ENCODE measurements at regions not wholly inside any gene's neighbourhood (a gene's known extent, or its start where the extent isn't known, plus 50 kb on each side); places are given as distances from the start of the nearest gene placed in this dataset.

DNA sequence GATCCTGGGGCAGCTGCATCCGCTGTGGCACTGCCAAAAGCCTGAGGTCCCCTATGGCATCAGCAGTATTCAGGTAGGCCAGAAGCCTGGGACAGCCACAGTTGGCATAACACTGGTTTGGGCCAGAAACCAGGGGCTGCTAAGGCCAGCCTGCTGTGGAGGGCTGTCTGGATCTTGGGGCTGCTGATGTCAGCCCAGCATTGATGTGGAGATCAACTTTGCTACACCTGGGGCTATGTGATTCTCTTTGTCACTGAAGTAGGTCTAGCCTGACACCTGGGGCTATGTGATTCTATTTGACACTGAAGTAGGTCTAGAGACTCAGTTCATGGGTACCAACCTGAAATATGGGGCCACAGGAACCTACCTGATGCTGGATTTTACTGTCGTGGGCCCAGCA lies 411.5 kb downstream of the RASEF start (continued):
- TF ChIP-seq, protein P1, sequence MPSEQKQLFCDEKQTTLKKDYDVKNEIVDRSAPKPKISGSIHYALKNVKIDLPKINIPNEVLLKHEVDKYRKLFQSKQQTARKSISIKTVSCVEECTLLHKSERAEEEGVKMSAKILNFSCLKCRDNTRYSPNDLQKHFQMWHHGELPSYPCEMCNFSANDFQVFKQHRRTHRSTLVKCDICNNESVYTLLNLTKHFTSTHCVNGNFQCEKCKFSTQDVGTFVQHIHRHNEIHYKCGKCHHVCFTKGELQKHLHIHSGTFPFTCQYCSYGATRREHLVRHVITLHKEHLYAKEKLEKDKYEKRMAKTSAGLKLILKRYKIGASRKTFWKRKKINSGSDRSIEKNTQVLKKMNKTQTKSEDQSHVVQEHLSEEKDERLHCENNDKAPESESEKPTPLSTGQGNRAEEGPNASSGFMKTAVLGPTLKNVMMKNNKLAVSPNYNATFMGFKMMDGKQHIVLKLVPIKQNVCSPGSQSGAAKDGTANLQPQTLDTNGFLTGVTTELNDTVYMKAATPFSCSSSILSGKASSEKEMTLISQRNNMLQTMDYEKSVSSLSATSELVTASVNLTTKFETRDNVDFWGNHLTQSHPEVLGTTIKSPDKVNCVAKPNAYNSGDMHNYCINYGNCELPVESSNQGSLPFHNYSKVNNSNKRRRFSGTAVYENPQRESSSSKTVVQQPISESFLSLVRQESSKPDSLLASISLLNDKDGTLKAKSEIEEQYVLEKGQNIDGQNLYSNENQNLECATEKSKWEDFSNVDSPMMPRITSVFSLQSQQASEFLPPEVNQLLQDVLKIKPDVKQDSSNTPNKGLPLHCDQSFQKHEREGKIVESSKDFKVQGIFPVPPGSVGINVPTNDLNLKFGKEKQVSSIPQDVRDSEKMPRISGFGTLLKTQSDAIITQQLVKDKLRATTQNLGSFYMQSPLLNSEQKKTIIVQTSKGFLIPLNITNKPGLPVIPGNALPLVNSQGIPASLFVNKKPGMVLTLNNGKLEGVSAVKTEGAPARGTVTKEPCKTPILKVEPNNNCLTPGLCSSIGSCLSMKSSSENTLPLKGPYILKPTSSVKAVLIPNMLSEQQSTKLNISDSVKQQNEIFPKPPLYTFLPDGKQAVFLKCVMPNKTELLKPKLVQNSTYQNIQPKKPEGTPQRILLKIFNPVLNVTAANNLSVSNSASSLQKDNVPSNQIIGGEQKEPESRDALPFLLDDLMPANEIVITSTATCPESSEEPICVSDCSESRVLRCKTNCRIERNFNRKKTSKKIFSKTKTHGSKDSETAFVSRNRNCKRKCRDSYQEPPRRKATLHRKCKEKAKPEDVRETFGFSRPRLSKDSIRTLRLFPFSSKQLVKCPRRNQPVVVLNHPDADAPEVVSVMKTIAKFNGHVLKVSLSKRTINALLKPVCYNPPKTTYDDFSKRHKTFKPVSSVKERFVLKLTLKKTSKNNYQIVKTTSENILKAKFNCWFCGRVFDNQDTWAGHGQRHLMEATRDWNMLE (tag by site-specific recombination; conservative IDR thresholded peaks at IDR 0.05; ENCODE audit: low read depth), result no peak
- no peak for TF ChIP-seq ZNF221 (tag by site-specific recombination; IDR thresholded peaks at IDR 0.05; ENCODE audit: borderline replicate concordance)
- no peak for TF ChIP-seq ZNF549 (tag by site-specific recombination; IDR thresholded peaks at IDR 0.05)
- no peak for TF ChIP-seq ZNF48 (tag by site-specific recombination; IDR thresholded peaks at IDR 0.05)
- no peak for TF ChIP-seq ZBTB7A (tag by site-specific recombination; IDR thresholded peaks at IDR 0.05; ENCODE audit: low read depth)
- no peak for TF ChIP-seq PRDM6 (tag by site-specific recombination; IDR thresholded peaks at IDR 0.05)
- no peak for TF ChIP-seq ZNF169 (tag by site-specific recombination; IDR thresholded peaks at IDR 0.05)
- no peak for TF ChIP-seq ZSCAN4 (tag by site-specific recombination; IDR thresholded peaks at IDR 0.05)
- TF ChIP-seq ZNF366 (tag by site-specific recombination; conservative IDR thresholded peaks at IDR 0.05), result no peak
- no peak for TF ChIP-seq OVOL3 (tag by site-specific recombination; IDR thresholded peaks at IDR 0.05)
- TF ChIP-seq KLF10 (tag by site-specific recombination; IDR thresholded peaks at IDR 0.05), result no peak

GRCh38 chr9:82665324-82665723 lies 397.6 kb downstream of the RASEF start:
- ChIA-PET CTCF (interaction anchor here (0.7 kb wide), 2 partner anchors 164 to 205 kb away, joined by 3 read pairs; no protein-coding TSS in a partner anchor), POLR2A (no interaction called here)
- H3K27ac ChIP-seq (ENCODE audit: extremely low read depth, low read depth, low read length), result no peak overlapping the region
- no peak overlapping the region for H3K4me3 ChIP-seq (ENCODE audit: low read depth, low read length)
- H3K4me1 ChIP-seq (ENCODE audit: control insufficient read depth, insufficient read depth, low read length), result peaks cover 6% of the 10 kb centered on the region
- no peaks in the 10 kb centered on the region for H3K36me3 ChIP-seq (ENCODE audit: control insufficient read depth in 2 of 2, insufficient read depth in 1 of 2, low read length in 2 of 2)
- no peak for TF ChIP-seq ZBTB20 (tag by site-specific recombination; IDR thresholded peaks at IDR 0.05)
- TF ChIP-seq OSR2 (tag by site-specific recombination; IDR thresholded peaks at IDR 0.05), result peak; percentile 68
- TF ChIP-seq EGR2 (tag by site-specific recombination; IDR thresholded peaks at IDR 0.05; ENCODE audit: low read depth), result peak; percentile 44
- 0 out of 2 replicates have a peak, but pooled peaks have one; percentile 11 for TF ChIP-seq ZNF629 (tag by site-specific recombination; IDR thresholded peaks at IDR 0.05)
- peak; percentile 80 for TF ChIP-seq PRDM6 (tag by site-specific recombination; IDR thresholded peaks at IDR 0.05)
- TF ChIP-seq KLF10 (tag by site-specific recombination; IDR thresholded peaks at IDR 0.05), result no peak
- no peak for TF ChIP-seq SALL2 (tag by site-specific recombination; IDR thresholded peaks at IDR 0.05; ENCODE audit: borderline replicate concordance)
- 0 out of 2 replicates have a peak, but pooled peaks have one; percentile 27 for TF ChIP-seq WT1 (tag by site-specific recombination; IDR thresholded peaks at IDR 0.05)
- TF ChIP-seq FEZF1 (tag by site-specific recombination; IDR thresholded peaks at IDR 0.05), result peak; percentile 92
- peak; percentile 57 for TF ChIP-seq SETDB1 (IDR thresholded peaks at IDR 0.05; ENCODE audit: insufficient read length, low read length)
- no peak for TF ChIP-seq ZNF248 (tag by site-specific recombination; IDR thresholded peaks at IDR 0.05)
- peak; percentile 53; the same call in 1 of the 2 replicates for TF ChIP-seq TRIM28 (IDR thresholded peaks at IDR 0.05; ENCODE audit: borderline replicate concordance, low read length)
- no peak for TF ChIP-seq ZNF768 (tag by site-specific recombination; IDR thresholded peaks at IDR 0.05)
- TF ChIP-seq ZNF596 (tag by site-specific recombination; IDR thresholded peaks at IDR 0.05), result peak; percentile 13; the same call in 1 of the 2 replicates
- peak; percentile 61 for TF ChIP-seq ZFHX2 (tag by site-specific recombination; conservative IDR thresholded peaks at IDR 0.05)
- no peaks in the 10 kb centered on the region for H3K9me3 ChIP-seq (ENCODE audit: control insufficient read depth, insufficient read depth, low read depth, low read length)
